ENCODE measurements at regions not wholly inside any gene's neighbourhood (a gene's known extent, or its start where the extent isn't known, plus 50 kb on each side); places are given as distances from the start of the nearest gene placed in this dataset.

DNA sequence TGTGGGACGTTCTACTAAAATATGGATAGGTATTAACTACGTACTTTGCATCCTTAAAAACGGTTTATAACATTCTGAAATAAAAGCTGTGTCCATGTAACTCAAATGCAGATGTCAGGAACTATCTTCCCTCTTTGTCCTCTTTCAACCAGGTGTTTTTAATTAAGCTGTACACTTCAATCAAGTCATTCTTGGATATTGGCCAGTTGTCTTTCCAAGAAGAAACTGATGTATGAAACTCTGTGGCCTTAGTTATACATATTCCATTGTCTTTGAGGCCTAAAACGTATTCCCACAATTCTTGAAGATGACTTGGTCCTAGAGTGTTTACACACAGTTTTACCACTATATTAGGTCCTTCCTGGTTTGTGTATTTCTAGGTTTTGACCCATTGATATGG lies 249.0 kb upstream of the CNTN5 start:
- DNase-seq (ENCODE audit: low read depth) = no peak
- no peak overlapping the region for H3K4me3 ChIP-seq (ENCODE audit: control insufficient read depth, low read depth, low read length)
- TF ChIP-seq, protein P1, sequence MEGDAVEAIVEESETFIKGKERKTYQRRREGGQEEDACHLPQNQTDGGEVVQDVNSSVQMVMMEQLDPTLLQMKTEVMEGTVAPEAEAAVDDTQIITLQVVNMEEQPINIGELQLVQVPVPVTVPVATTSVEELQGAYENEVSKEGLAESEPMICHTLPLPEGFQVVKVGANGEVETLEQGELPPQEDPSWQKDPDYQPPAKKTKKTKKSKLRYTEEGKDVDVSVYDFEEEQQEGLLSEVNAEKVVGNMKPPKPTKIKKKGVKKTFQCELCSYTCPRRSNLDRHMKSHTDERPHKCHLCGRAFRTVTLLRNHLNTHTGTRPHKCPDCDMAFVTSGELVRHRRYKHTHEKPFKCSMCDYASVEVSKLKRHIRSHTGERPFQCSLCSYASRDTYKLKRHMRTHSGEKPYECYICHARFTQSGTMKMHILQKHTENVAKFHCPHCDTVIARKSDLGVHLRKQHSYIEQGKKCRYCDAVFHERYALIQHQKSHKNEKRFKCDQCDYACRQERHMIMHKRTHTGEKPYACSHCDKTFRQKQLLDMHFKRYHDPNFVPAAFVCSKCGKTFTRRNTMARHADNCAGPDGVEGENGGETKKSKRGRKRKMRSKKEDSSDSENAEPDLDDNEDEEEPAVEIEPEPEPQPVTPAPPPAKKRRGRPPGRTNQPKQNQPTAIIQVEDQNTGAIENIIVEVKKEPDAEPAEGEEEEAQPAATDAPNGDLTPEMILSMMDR (IDR thresholded peaks at IDR 0.05; ENCODE audit: control insufficient read depth, insufficient read depth, low read depth, low read length, missing control alignments) = no peak

DNA sequence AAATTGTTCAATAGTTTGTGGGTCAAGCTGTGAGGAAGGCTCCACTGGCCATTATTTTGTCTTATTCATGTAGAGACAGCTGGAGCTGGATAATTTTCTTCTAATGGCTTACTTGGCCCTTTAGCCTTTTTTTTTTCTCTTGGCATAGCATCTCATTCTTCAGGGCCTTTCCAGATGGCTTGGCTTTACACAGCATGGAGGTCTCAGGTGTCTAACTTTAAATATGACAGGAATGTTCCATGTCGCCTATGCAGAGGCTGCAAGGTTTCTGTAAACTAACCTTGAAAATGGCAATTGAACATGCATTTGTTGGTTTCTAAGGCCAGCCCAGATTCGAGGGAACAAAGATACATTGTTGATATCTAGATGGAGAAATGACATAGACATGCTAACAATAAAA lies 247.9 kb upstream of the CNTN5 start:
- TF ChIP-seq, protein P1 (IDR thresholded peaks at IDR 0.05; ENCODE audit: control insufficient read depth, insufficient read depth, low read depth, low read length, missing control alignments) = no peak
- no peak for DNase-seq (ENCODE audit: low read depth)

DNA sequence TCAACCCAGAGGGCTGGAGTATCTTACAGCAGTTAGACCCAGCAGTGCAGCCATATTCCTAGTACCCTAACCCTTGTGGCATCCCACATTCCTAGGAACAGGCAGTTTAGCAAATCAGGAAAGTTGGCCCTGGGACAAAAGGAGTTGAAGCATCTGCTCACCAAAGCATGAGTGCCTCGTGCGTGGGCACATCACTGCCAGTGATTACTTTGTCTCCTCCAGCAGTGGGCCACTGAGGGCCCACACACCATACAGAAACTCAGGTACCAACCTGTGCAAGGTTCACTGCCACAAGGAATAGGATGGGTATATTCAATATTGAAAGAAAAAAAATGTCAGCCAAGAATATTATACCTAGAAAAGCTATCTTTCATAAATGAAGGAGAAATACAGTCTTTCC lies 227.5 kb upstream of the CNTN5 start:
- TF ChIP-seq, protein P1 (IDR thresholded peaks at IDR 0.05; ENCODE audit: control insufficient read depth, insufficient read depth, low read depth, low read length, missing control alignments) = no peak
- H3K4me3 ChIP-seq (ENCODE audit: control insufficient read depth, low read depth, low read length) = no peak overlapping the region
- DNase-seq (ENCODE audit: low read depth) = no peak

More for the DNA sequence above, 247.9 kb upstream of the CNTN5 start:
- no peak overlapping the region for H3K4me3 ChIP-seq (ENCODE audit: control insufficient read depth, low read depth, low read length)

DNA sequence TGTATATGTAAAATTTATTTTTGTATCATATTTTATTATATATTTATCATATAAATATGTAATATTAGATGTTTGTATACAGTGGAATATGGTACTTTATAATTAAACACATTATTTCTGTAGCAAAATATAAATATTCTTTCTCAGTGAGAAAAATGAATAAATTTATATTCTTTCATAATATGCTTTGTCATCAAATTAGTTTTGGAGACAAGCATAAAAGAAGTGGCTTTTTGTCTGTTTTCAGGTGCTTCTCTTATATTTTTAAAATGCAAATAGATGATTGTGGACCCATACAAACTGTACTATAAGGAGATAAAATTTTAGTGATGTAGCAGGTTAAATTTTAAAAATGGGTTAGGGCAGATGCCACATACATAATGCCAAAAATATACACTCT lies 222.4 kb upstream of the CNTN5 start:
- TF ChIP-seq, protein P1 (IDR thresholded peaks at IDR 0.05; ENCODE audit: control insufficient read depth, insufficient read depth, low read depth, low read length, missing control alignments) = no peak
- no peak for DNase-seq (ENCODE audit: low read depth)

DNA sequence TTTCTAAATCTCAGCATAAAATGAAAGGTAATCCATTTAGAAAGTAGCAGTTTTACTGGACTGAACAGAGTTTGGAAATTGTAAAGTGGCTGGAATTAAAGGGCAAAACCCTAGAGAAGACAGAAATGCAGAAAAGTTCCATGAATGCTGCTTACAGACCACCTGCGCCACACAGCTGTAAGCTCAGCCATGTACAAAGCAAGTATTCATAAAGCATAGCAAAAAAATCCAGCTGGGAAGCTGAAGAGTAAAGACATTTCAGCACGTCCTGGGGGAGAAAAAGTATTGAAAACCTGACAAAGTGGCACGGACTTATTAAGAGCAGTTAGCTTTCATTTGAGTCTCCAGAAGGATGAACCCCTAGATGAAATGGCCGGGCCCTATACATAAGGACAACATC lies 220.1 kb upstream of the CNTN5 start:
- H3K4me3 ChIP-seq (ENCODE audit: control insufficient read depth, low read depth, low read length) = no peak overlapping the region
- TF ChIP-seq, protein P1 (IDR thresholded peaks at IDR 0.05; ENCODE audit: control insufficient read depth, insufficient read depth, low read depth, low read length, missing control alignments) = no peak
- DNase-seq (ENCODE audit: low read depth) = no peak

More for the DNA sequence above, 222.4 kb upstream of the CNTN5 start:
- no peak overlapping the region for H3K4me3 ChIP-seq (ENCODE audit: control insufficient read depth, low read depth, low read length)

DNA sequence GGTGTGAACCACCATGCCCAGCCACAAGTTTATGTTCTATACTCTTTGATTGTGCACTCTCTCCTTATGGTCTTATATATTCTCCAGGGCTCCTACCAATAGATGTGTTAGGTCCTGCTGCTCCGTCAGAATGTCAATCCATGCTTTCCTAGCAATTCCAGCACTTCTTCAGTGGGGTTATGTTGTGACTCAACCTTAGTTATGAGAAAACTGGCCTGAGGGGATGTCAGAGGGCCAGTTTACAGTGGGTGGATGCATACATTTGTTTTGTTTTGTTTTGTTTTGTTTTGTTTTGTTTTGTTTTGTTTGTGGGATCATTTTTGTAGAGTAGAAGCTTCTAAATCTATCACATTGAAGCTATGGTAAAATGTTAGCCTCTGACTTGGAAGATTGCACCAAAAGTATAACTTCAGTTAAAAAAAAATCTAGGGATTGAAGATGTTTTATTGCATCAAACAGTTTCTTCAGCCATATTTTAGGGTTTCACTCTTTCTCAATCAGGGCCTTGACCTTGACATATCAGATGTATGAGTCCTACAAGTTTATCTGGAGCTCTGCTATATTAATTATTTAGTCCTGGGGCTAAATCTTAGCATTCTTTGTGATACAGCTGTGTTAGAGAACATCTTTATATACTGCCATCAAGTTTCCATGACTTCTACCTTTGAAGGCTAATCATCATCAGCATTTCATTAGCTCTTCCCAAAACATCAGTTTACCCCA lies 191.6 kb upstream of the CNTN5 start:
- no peak for DNase-seq (ENCODE audit: low read depth)
- TF ChIP-seq, protein P1 (IDR thresholded peaks at IDR 0.05; ENCODE audit: control insufficient read depth, insufficient read depth, low read depth, low read length, missing control alignments) = no peak
- no peak overlapping the region for H3K4me3 ChIP-seq (ENCODE audit: control insufficient read depth, low read depth, low read length)
